ENCODE measurements at regions not wholly inside any gene's neighbourhood (a gene's known extent, or its start where the extent isn't known, plus 50 kb on each side); places are given as distances from the start of the nearest gene placed in this dataset.

GRCh38 chr2:129925381-129925780, 54.1 kb upstream of the RAB6C start:
- in situ Hi-C loops (cut with HindIII; ENCODE audit: extremely low pct_ligation_motif_present, low pct_unique_long_range_greater_than_20kb) (no loop called here), intact Hi-C loops (cut with micrococcal nuclease; ENCODE audit: unreplicated experiment) (no loop called here)
- Histone ChIP-seq H3K27ac (ENCODE audit: extremely low read length, insufficient read depth, low read length) (no peak overlapping the region), H3K4me2 (ENCODE audit: low read depth, low read length) (no peak overlapping the region), H3K4me1 (ENCODE audit: insufficient read depth, low read length) (peaks cover 10% of the 10 kb centered on the region), H3K79me2 (ENCODE audit: insufficient read depth, low read length) (no peaks in the 10 kb centered on the region), H4K20me1 (ENCODE audit: insufficient read depth, low read length) (no peaks in the 10 kb centered on the region), H3K9me3 (ENCODE audit: low read length) (no peaks in the 10 kb centered on the region), H3K27me3 (ENCODE audit: control insufficient read depth in 1 of 2, insufficient read depth in 2 of 2, low read length in 2 of 2) (peaks cover 0 to 13% of the 10 kb centered on the region in 2 experiments; a peak in 4 of 5 replicates), H3K4me3 (replicated peaks in 1 of 3; ENCODE audit: insufficient read depth in 1 of 3, low read depth in 2 of 3, low read length in 3 of 3) (no peak overlapping the region), H3K36me3 (replicated peaks in 1 of 2; ENCODE audit: control insufficient read depth in 1 of 2, insufficient read depth in 2 of 2, low read length in 2 of 2) (no peaks in the 10 kb centered on the region), H3K9ac (ENCODE audit: insufficient read depth, low read depth, low read length) (no peak overlapping the region), H2AFZ (ENCODE audit: low read length) (no peak overlapping the region)
- POLR2A ChIA-PET, result no interaction called here
- DNase-seq (ENCODE audit: low spot score) (no peak), FAIRE-seq (no peak), ATAC-seq (no peak)
- whole genome bisulfite sequencing (ENCODE audit: low lambda C conversion rate), result 4% methylated on average over 3 of the region's 3 CpGs
- CTCF ChIA-PET (ENCODE audit: low intra/inter-chr PET ratio, low total read pairs), result no interaction called here
- no peak for TF ChIP-seq ZNF333 (CRISPR knock-in tag; IDR thresholded peaks at IDR 0.05; ENCODE audit: borderline replicate concordance)
- no TSS peak for BruUV-seq (replicated peaks)

- ATAC-seq (no peak), FAIRE-seq (no peak), DNase-seq (ENCODE audit: low spot score) (no peak)
- H3K79me2 ChIP-seq (ENCODE audit: insufficient read depth, low read length), result no peaks in the 10 kb centered on the region
- H3K9ac ChIP-seq (ENCODE audit: insufficient read depth, low read depth, low read length), result no peak overlapping the region
- 4% methylated on average over 1 of the region's 1 CpG for WGBS (ENCODE audit: low lambda C conversion rate)
- BruUV-seq (replicated peaks), result no TSS peak
- intact Hi-C loops (cut with micrococcal nuclease; ENCODE audit: unreplicated experiment) (no loop called here), in situ Hi-C loops (cut with HindIII; ENCODE audit: extremely low pct_ligation_motif_present, low pct_unique_long_range_greater_than_20kb) (no loop called here)
- TF ChIP-seq ZNF333 (CRISPR knock-in tag; IDR thresholded peaks at IDR 0.05; ENCODE audit: borderline replicate concordance), result no peak
- ChIA-PET CTCF (ENCODE audit: low intra/inter-chr PET ratio, low total read pairs) (no interaction called here), POLR2A (no interaction called here)
- H3K4me3 ChIP-seq (replicated peaks in 1 of 3; ENCODE audit: insufficient read depth in 1 of 3, low read depth in 2 of 3, low read length in 3 of 3), result no peak overlapping the region
- no peak overlapping the region for H3K27ac ChIP-seq (ENCODE audit: extremely low read length, insufficient read depth, low read length)
- H3K9me3 ChIP-seq (ENCODE audit: low read length), result no peaks in the 10 kb centered on the region
- H3K4me1 ChIP-seq (ENCODE audit: insufficient read depth, low read length), result peaks cover 10% of the 10 kb centered on the region
- no peaks in the 10 kb centered on the region; the same call in 1 of the 2 replicates for H4K20me1 ChIP-seq (ENCODE audit: insufficient read depth, low read length)
- H2AFZ ChIP-seq (ENCODE audit: low read length), result no peak overlapping the region
- H3K27me3 ChIP-seq (ENCODE audit: control insufficient read depth in 1 of 2, insufficient read depth in 2 of 2, low read length in 2 of 2), result peaks cover 2 to 23% of the 10 kb centered on the region in 2 experiments; a peak in 3 of 5 replicates
- H3K36me3 ChIP-seq (replicated peaks in 1 of 2; ENCODE audit: control insufficient read depth in 1 of 2, insufficient read depth in 2 of 2, low read length in 2 of 2), result no peaks in the 10 kb centered on the region
- H3K4me2 ChIP-seq (ENCODE audit: low read depth, low read length), result no peak overlapping the region
Observed at GRCh38 chr2:129927696-129928095, 51.8 kb upstream of the RAB6C start.
